Gastrocnemius medialis (tissue), 4 donors: ENCODE measurements at regions not wholly inside any gene's neighbourhood (a gene's known extent, or its start where the extent isn't known, plus 50 kb on each side); places are given as distances from the start of the nearest gene placed in this dataset.

Experiments used
- ATAC-seq, 2 donors: fragments of 150-250 bp; one replicate each; pipeline ENCODE4 v1.9.1; 2016
- DNase-seq, 2 donors: peaks; one replicate each; pipeline ENCODE4 v3.0.0-alpha.2; 2019
- H3K27ac ChIP-seq, 4 donors: fragments of 200-600 bp; sonication (generic); 1 replicate in 1 of 4; 2 replicates in 3 of 4; pipeline ENCODE4 v1.5.1; 2016 to 2018; ENCODE audit warnings: mild to moderate bottlenecking in 2 of 4, moderate library complexity in 1 of 4
- H3K27me3 ChIP-seq, 3 donors: fragments of 200-600 bp; sonication (generic) in 2 of 3; 1 replicate in 1 of 3; 2 replicates in 2 of 3; pipeline versions ENCODE4 v1.5.1 to v1.6.0; 2016 to 2019; ENCODE audit warnings: mild to moderate bottlenecking in 1 of 3, moderate library complexity in 1 of 3
- H3K36me3 ChIP-seq, 2 donors: fragments of 200-600 bp; sonication (generic) in 1 of 2; one replicate each; pipeline ENCODE4 v1.5.1; 2017 to 2018
- H3K4me1 ChIP-seq, 2 donors: fragments of 200-600 bp; sonication (generic) in 1 of 2; one replicate each; pipeline ENCODE4 v1.5.1; 2016 to 2017; ENCODE audit warnings: mild to moderate bottlenecking in 2 of 2
- H3K4me3 ChIP-seq, 4 donors: fragments of 200-600 bp; sonication (generic) in 3 of 4; 1 replicate in 1 of 4; 2 replicates in 3 of 4; pipeline ENCODE4 v1.5.1; 2016 to 2019; ENCODE audit warnings: mild to moderate bottlenecking in 2 of 4
- H3K9me3 ChIP-seq, 3 donors: fragments of 200-600 bp; sonication (generic) in 2 of 3; 1 replicate in 1 of 3; 2 replicates in 2 of 3; pipeline ENCODE4 v1.5.1; 2016 to 2019
- CTCF ChIP-seq, 5 experiments: fragments of 450-650 bp in 3 of 5; fragments of 200-600 bp in 2 of 5; sonication (generic) in 2 of 5; IDR thresholded peaks in 4 of 5; conservative IDR thresholded peaks in 1 of 5; 1 replicate in 4 of 5; 2 replicates in 1 of 5; pipeline ENCODE4 v1.5.1; 2016 to 2019; ENCODE audit warnings: antibody characterized with exemption in 5 of 5, mild to moderate bottlenecking in 3 of 5, moderate library complexity in 3 of 5
- POLR2A ChIP-seq, 2 donors: fragments of 450-650 bp; IDR thresholded peaks; one replicate each; pipeline ENCODE4 v1.6.1; 2017; ENCODE audit warnings: antibody characterized with exemption in 2 of 2, mild to moderate bottlenecking in 2 of 2, moderate library complexity in 2 of 2
- in situ Hi-C, 4 donors: fragments of 200-750 bp; cut with MboI; loops; one replicate each; pipeline versions ENCODE4 v1.15.0 to v1.8.0; 2017; ENCODE audit warnings: low sequenced_read_pairs in 4 of 4
- intact Hi-C: fragments of 100-400 bp; cut with DNase I; formaldehyde crosslinking; loops from one replicate; pipeline ENCODE4 v1.15.1; 2023; ENCODE audit warnings: low total_unique reads

- Histone ChIP-seq H3K9me3 (no peaks in the 10 kb centered on the region), H3K36me3 (no peaks in the 10 kb centered on the region), H3K4me3 (no peak overlapping the region), H3K27ac (no peak overlapping the region), H3K27me3 (peaks cover 0 to 6% (median 0%) of the 10 kb centered on the region in 3 donors), H3K4me1 (no peaks in the 10 kb centered on the region)
- intact Hi-C loops: no loop called here
- no peak for DNase-seq
- in situ Hi-C loops: no loop called here
- ATAC-seq: no peak
- no peak for TF ChIP-seq CTCF (IDR thresholded peaks at IDR 0.05 in 4 of 5, conservative IDR thresholded peaks at IDR 0.05 in 1 of 5)
- no peak for TF ChIP-seq POLR2A (IDR thresholded peaks at IDR 0.05)
Measured at GRCh38 chr1:14363036-14363590, 235.4 kb upstream of the KAZN start.

GRCh38 chr1:14363707-14364413 is 234.6 kb upstream of the KAZN start:
- Histone ChIP-seq H3K4me3 (no peak overlapping the region), H3K4me1 (no peaks in the 10 kb centered on the region), H3K36me3 (no peaks in the 10 kb centered on the region), H3K9me3 (no peaks in the 10 kb centered on the region), H3K27me3 (peaks cover 0 to 6% (median 0%) of the 10 kb centered on the region in 3 donors), H3K27ac (no peak overlapping the region)
- intact Hi-C loops: no loop called here
- in situ Hi-C loops: no loop called here
- DNase-seq (no peak), ATAC-seq (no peak)
- TF ChIP-seq POLR2A (IDR thresholded peaks at IDR 0.05): no peak
- TF ChIP-seq CTCF (IDR thresholded peaks at IDR 0.05 in 4 of 5, conservative IDR thresholded peaks at IDR 0.05 in 1 of 5): no peak

- H3K4me1 ChIP-seq: no peaks in the 10 kb centered on the region
- no peak overlapping the region for H3K4me3 ChIP-seq
- H3K9me3 ChIP-seq: no peaks in the 10 kb centered on the region
- intact Hi-C loops (no loop called here), in situ Hi-C loops (no loop called here)
- H3K27me3 ChIP-seq: peaks cover 0 to 6% (median 0%) of the 10 kb centered on the region in 3 donors
- TF ChIP-seq CTCF (IDR thresholded peaks at IDR 0.05 in 4 of 5, conservative IDR thresholded peaks at IDR 0.05 in 1 of 5) (no peak), POLR2A (IDR thresholded peaks at IDR 0.05) (no peak)
- H3K27ac ChIP-seq: no peak overlapping the region
- H3K36me3 ChIP-seq: no peaks in the 10 kb centered on the region
- peak in 1 of 2 donors; percentile 30 for ATAC-seq
- peak in 1 of 2 donors; percentile 28 for DNase-seq
Measured at GRCh38 chr1:14365301-14365988, 233.0 kb upstream of the KAZN start.

GRCh38 chr1:14366091-14367018 is 232.1 kb upstream of the KAZN start:
- no peaks in the 10 kb centered on the region for H3K36me3 ChIP-seq
- no peaks in the 10 kb centered on the region for H3K4me1 ChIP-seq
- H3K9me3 ChIP-seq: no peaks in the 10 kb centered on the region
- H3K4me3 ChIP-seq: no peak overlapping the region
- in situ Hi-C loops: no loop called here
- H3K27me3 ChIP-seq: peaks cover 0 to 6% (median 0%) of the 10 kb centered on the region in 3 donors
- TF ChIP-seq POLR2A (IDR thresholded peaks at IDR 0.05): no peak
- no peak for TF ChIP-seq CTCF (IDR thresholded peaks at IDR 0.05 in 4 of 5, conservative IDR thresholded peaks at IDR 0.05 in 1 of 5)
- H3K27ac ChIP-seq: no peak overlapping the region
- intact Hi-C loops: no loop called here
- ATAC-seq (no peak), DNase-seq (no peak)
